ENCODE measurements at regions not wholly inside any gene's neighbourhood (a gene's known extent, or its start where the extent isn't known, plus 50 kb on each side); places are given as distances from the start of the nearest gene placed in this dataset.
"Not testable (repeated sequence)": the region's sequence is repeated elsewhere in the genome, so short reads cannot be mapped to it uniquely, and the experiment has no call there.

- H3K36me3 ChIP-seq (ENCODE audit: insufficient read depth, low read length); H2AFZ ChIP-seq (ENCODE audit: low read length); H3K9me3 ChIP-seq (ENCODE audit: insufficient read depth, low read depth, low read length); H3K9ac ChIP-seq (ENCODE audit: low read depth, low read length, poor library complexity, severe bottlenecking); H3K9me2 ChIP-seq (replicated peaks; ENCODE audit: low read depth, low read length); H3K27me3 ChIP-seq (ENCODE audit: insufficient read depth, low read length, poor library complexity, severe bottlenecking); H3K4me1 ChIP-seq (ENCODE audit: insufficient read depth, low read length, poor library complexity, severe bottlenecking); H3K4me2 ChIP-seq (ENCODE audit: low read depth, low read length, poor library complexity, severe bottlenecking); H3K79me2 ChIP-seq (ENCODE audit: insufficient read depth, low read length); H4K20me1 ChIP-seq (ENCODE audit: insufficient read depth, low read length, poor library complexity, severe bottlenecking); H3K4me3 ChIP-seq (ENCODE audit: low read length, poor library complexity, severe bottlenecking); H3F3A ChIP-seq (ENCODE audit: low read depth): not testable (repeated sequence)
Measured at GRCh38 chr20:29570126-29570525, 1687.3 kb upstream of the DEFB115 start.

GRCh38 chr20:29589530-29589929 lies 1667.9 kb upstream of the DEFB115 start:
- not testable (repeated sequence) for H3K27me3 ChIP-seq (ENCODE audit: insufficient read depth, low read length, poor library complexity, severe bottlenecking); H3K4me3 ChIP-seq (ENCODE audit: low read length, poor library complexity, severe bottlenecking); H3K9me2 ChIP-seq (replicated peaks; ENCODE audit: low read depth, low read length)

GRCh38 chr20:29604163-29604562 lies 1653.3 kb upstream of the DEFB115 start:
- not testable (repeated sequence) for H3K27me3 ChIP-seq (ENCODE audit: insufficient read depth, low read length, poor library complexity, severe bottlenecking); H2AFZ ChIP-seq (ENCODE audit: low read length); H3K36me3 ChIP-seq (ENCODE audit: insufficient read depth, low read length); H3K4me2 ChIP-seq (ENCODE audit: low read depth, low read length, poor library complexity, severe bottlenecking); H3K9ac ChIP-seq (ENCODE audit: low read depth, low read length, poor library complexity, severe bottlenecking); H3K9me2 ChIP-seq (replicated peaks; ENCODE audit: low read depth, low read length); H3K4me3 ChIP-seq (ENCODE audit: low read length, poor library complexity, severe bottlenecking); H4K20me1 ChIP-seq (ENCODE audit: insufficient read depth, low read length, poor library complexity, severe bottlenecking); H3F3A ChIP-seq (ENCODE audit: low read depth); H3K79me2 ChIP-seq (ENCODE audit: insufficient read depth, low read length); H3K9me3 ChIP-seq (ENCODE audit: insufficient read depth, low read depth, low read length); H3K4me1 ChIP-seq (ENCODE audit: insufficient read depth, low read length, poor library complexity, severe bottlenecking)

More at GRCh38 chr20:29589530-29589929, 1667.9 kb upstream of the DEFB115 start:
- not testable (repeated sequence) for H3K4me2 ChIP-seq (ENCODE audit: low read depth, low read length, poor library complexity, severe bottlenecking); H3K9ac ChIP-seq (ENCODE audit: low read depth, low read length, poor library complexity, severe bottlenecking); H3F3A ChIP-seq (ENCODE audit: low read depth); H3K79me2 ChIP-seq (ENCODE audit: insufficient read depth, low read length); H3K4me1 ChIP-seq (ENCODE audit: insufficient read depth, low read length, poor library complexity, severe bottlenecking); H2AFZ ChIP-seq (ENCODE audit: low read length); H3K9me3 ChIP-seq (ENCODE audit: insufficient read depth, low read depth, low read length); H4K20me1 ChIP-seq (ENCODE audit: insufficient read depth, low read length, poor library complexity, severe bottlenecking); H3K36me3 ChIP-seq (ENCODE audit: insufficient read depth, low read length)

GRCh38 chr20:29606171-29606570 lies 1651.3 kb upstream of the DEFB115 start:
- not testable (repeated sequence) for H3F3A ChIP-seq (ENCODE audit: low read depth); H3K4me1 ChIP-seq (ENCODE audit: insufficient read depth, low read length, poor library complexity, severe bottlenecking); H3K9ac ChIP-seq (ENCODE audit: low read depth, low read length, poor library complexity, severe bottlenecking); H3K4me2 ChIP-seq (ENCODE audit: low read depth, low read length, poor library complexity, severe bottlenecking); H3K9me2 ChIP-seq (replicated peaks; ENCODE audit: low read depth, low read length); H3K27me3 ChIP-seq (ENCODE audit: insufficient read depth, low read length, poor library complexity, severe bottlenecking); H4K20me1 ChIP-seq (ENCODE audit: insufficient read depth, low read length, poor library complexity, severe bottlenecking); H2AFZ ChIP-seq (ENCODE audit: low read length); H3K36me3 ChIP-seq (ENCODE audit: insufficient read depth, low read length); H3K9me3 ChIP-seq (ENCODE audit: insufficient read depth, low read depth, low read length); H3K4me3 ChIP-seq (ENCODE audit: low read length, poor library complexity, severe bottlenecking); H3K79me2 ChIP-seq (ENCODE audit: insufficient read depth, low read length)

GRCh38 chr20:29629395-29629794 lies 1628.1 kb upstream of the DEFB115 start:
- H3F3A ChIP-seq (ENCODE audit: low read depth); H4K20me1 ChIP-seq (ENCODE audit: insufficient read depth, low read length, poor library complexity, severe bottlenecking); H3K79me2 ChIP-seq (ENCODE audit: insufficient read depth, low read length); H3K36me3 ChIP-seq (ENCODE audit: insufficient read depth, low read length); H3K9me3 ChIP-seq (ENCODE audit: insufficient read depth, low read depth, low read length); H3K9ac ChIP-seq (ENCODE audit: low read depth, low read length, poor library complexity, severe bottlenecking); H3K4me2 ChIP-seq (ENCODE audit: low read depth, low read length, poor library complexity, severe bottlenecking); H3K9me2 ChIP-seq (replicated peaks; ENCODE audit: low read depth, low read length); H3K4me3 ChIP-seq (ENCODE audit: low read length, poor library complexity, severe bottlenecking); H3K27me3 ChIP-seq (ENCODE audit: insufficient read depth, low read length, poor library complexity, severe bottlenecking); H2AFZ ChIP-seq (ENCODE audit: low read length); H3K4me1 ChIP-seq (ENCODE audit: insufficient read depth, low read length, poor library complexity, severe bottlenecking): not testable (repeated sequence)
